Body of pancreas (tissue), 4 donors: ENCODE measurements at regions not wholly inside any gene's neighbourhood (a gene's known extent, or its start where the extent isn't known, plus 50 kb on each side); places are given as distances from the start of the nearest gene placed in this dataset.

Source experiments
- ATAC-seq: fragments of 150-250 bp; one replicate; pipeline ENCODE4 v1.9.1; 2016
- DNase-seq, 4 donors: peaks; one replicate each; pipeline ENCODE4 v3.0.0-alpha.2; 2019
- H3K27ac ChIP-seq, 4 donors: fragments of 200-600 bp; sonication (generic); 1 replicate in 3 of 4; 2 replicates in 1 of 4; pipeline versions ENCODE4 v1.5.1 to v1.6.1; 2016 to 2019; ENCODE audit warnings: mild to moderate bottlenecking in 1 of 4, mixed read lengths in 1 of 4, moderate library complexity in 1 of 4
- H3K27me3 ChIP-seq, 2 donors: fragments of 200-600 bp; sonication (generic); one replicate each; pipeline ENCODE4 v1.6.0; 2016; ENCODE audit warnings: mild to moderate bottlenecking in 1 of 2
- H3K36me3 ChIP-seq, 2 donors: fragments of 200-600 bp; sonication (generic); replicated peaks in 1 of 2; 2 replicates each; pipeline ENCODE4 v1.5.1; 2016; ENCODE audit warnings: low read depth in 2 of 2; ENCODE audit not compliant: insufficient read depth in 1 of 2
- H3K4me1 ChIP-seq: fragments of 200-600 bp; sonication (generic); one replicate; pipeline ENCODE4 v1.6.0; 2016
- H3K4me3 ChIP-seq, 2 donors: fragments of 200-600 bp; sonication (generic); 1 replicate in 1 of 2; 2 replicates in 1 of 2; pipeline ENCODE4 v1.5.1; 2016 to 2019
- H3K9me3 ChIP-seq, 3 donors: fragments of 200-600 bp; sonication (generic); 1 replicate in 2 of 3; 2 replicates in 1 of 3; pipeline ENCODE4 v1.5.1; 2016
- CTCF ChIP-seq, 7 experiments: fragments of 450-650 bp in 4 of 7; fragments of 200-600 bp in 3 of 7; sonication (generic) in 3 of 7; IDR thresholded peaks; one replicate each; pipeline ENCODE4 v1.5.1; 2016 to 2019; ENCODE audit warnings: antibody characterized with exemption in 7 of 7
- POLR2A ChIP-seq, 3 donors: fragments of 450-650 bp; IDR thresholded peaks; one replicate each; pipeline ENCODE4 v1.6.1; 2016; ENCODE audit warnings: antibody characterized with exemption in 3 of 3, mild to moderate bottlenecking in 2 of 3
- WGBS, 2 donors: methylation state at CpG; one replicate each; pipeline ENCODE4 v1.1.5; 2017; 5-methylcytosine and 5-hydroxymethylcytosine counted together
- intact Hi-C: fragments of 100-400 bp; cut with DNase I; formaldehyde crosslinking; loops from one replicate; pipeline ENCODE4 v1.15.1; 2023

GRCh38 chr3:193014902-193015301, 97.2 kb upstream of the MB21D2 start:
- WGBS, 2 donors: 79 to 82% methylated on average over 2 of the region's 2 CpGs
- ATAC-seq: no peak

DNA sequence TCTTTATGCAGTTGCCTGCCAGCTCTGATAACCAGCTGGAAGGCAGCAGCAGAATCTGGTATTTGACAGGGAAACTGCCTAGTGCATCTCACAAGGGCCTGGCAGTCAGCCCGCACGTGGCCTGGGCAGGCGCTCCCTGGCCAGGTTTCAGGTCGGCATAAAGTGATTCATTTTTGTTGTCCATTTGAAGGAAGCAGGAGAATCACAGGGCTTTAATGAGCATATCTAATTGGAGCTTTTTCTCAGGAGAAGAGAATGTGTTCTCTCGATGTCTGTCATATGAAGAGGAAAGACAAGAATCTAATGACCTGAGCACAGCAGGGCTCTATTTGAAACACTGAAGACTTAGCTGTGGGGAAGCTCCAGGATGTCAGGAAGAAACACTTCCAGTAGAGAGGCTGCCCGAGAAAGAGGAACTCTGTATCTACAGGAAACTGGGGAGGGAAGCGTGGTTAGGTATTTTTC, 98.8 kb upstream of the MB21D2 start:
- TF ChIP-seq POLR2A (IDR thresholded peaks at IDR 0.05) (no peak), CTCF (IDR thresholded peaks at IDR 0.05) (no peak)
- Histone ChIP-seq H3K9me3 (no peaks in the 10 kb centered on the region), H3K36me3 (no peaks in the 10 kb centered on the region), H3K27me3 (no peaks in the 10 kb centered on the region), H3K4me3 (no peak overlapping the region), H3K4me1 (no peaks in the 10 kb centered on the region), H3K27ac (no peak overlapping the region)
- peak; percentile 18 to 63 (median 28) for DNase-seq
- intact Hi-C loops: no loop called here
- ATAC-seq: no peak
- WGBS, 2 donors: 20 to 33% methylated on average over 7 of the region's 7 CpGs

More at GRCh38 chr3:193014902-193015301, 97.2 kb upstream of the MB21D2 start:
- no peaks in the 10 kb centered on the region for H3K9me3 ChIP-seq
- H3K27me3 ChIP-seq: no peaks in the 10 kb centered on the region
- H3K27ac ChIP-seq: no peak overlapping the region
- TF ChIP-seq POLR2A (IDR thresholded peaks at IDR 0.05): no peak
- no peak for TF ChIP-seq CTCF (IDR thresholded peaks at IDR 0.05)
- no peak overlapping the region for H3K4me3 ChIP-seq
- DNase-seq: no peak
- no peaks in the 10 kb centered on the region for H3K36me3 ChIP-seq
- intact Hi-C loops: no loop called here
- no peaks in the 10 kb centered on the region for H3K4me1 ChIP-seq

GRCh38 chr3:193021506-193022010, 103.9 kb upstream of the MB21D2 start:
- ATAC-seq (no peak), DNase-seq (no peak)
- H3K27ac ChIP-seq: no peak overlapping the region
- no peaks in the 10 kb centered on the region for H3K9me3 ChIP-seq
- H3K27me3 ChIP-seq: no peaks in the 10 kb centered on the region
- H3K36me3 ChIP-seq: no peaks in the 10 kb centered on the region
- no peaks in the 10 kb centered on the region for H3K4me1 ChIP-seq
- WGBS, 2 donors: 42 to 49% methylated on average over 7 of the region's 7 CpGs
- intact Hi-C loops: no loop called here
- TF ChIP-seq CTCF (IDR thresholded peaks at IDR 0.05) (no peak), POLR2A (IDR thresholded peaks at IDR 0.05) (no peak)
- no peak overlapping the region for H3K4me3 ChIP-seq

DNA sequence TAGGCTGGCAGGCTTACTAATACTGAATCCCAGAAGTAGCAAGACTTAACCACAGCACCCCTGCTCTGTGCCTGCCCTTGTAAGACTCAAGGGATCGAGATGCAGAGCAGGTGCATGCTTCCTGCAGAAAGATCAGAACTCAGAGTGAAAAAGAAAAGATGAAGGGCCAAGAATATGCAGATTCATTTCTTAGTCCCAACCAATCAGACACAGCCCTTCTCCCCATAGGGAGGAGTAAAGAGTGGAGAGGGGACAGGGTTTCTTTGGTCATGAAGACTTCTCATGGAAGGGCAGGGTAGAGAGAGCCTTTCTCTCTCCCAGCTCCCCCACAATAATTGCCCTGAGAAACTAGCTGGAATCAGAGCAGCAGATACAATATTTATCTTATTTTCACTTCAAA, 105.6 kb upstream of the MB21D2 start:
- 64 to 81% methylated on average over 1 of the region's 1 CpG for WGBS, 2 donors
- no peak for ATAC-seq
- intact Hi-C loops: no loop called here

More for the DNA sequence above, 105.6 kb upstream of the MB21D2 start:
- TF ChIP-seq CTCF (IDR thresholded peaks at IDR 0.05): no peak
- no peak for TF ChIP-seq POLR2A (IDR thresholded peaks at IDR 0.05)
- Histone ChIP-seq H3K27me3 (no peaks in the 10 kb centered on the region), H3K4me3 (no peak overlapping the region), H3K36me3 (no peaks in the 10 kb centered on the region), H3K27ac (no peak overlapping the region), H3K4me1 (no peaks in the 10 kb centered on the region), H3K9me3 (no peaks in the 10 kb centered on the region)
- no peak for DNase-seq
